Activated T-cell treated with anti-CD3 and anti-CD28 coated beads, Interleukin-2, amount 50 U/mL, for 48 hours (primary cell): ENCODE measurements at regions not wholly inside any gene's neighbourhood (a gene's known extent, or its start where the extent isn't known, plus 50 kb on each side); places are given as distances from the start of the nearest gene placed in this dataset.
"Not testable (repeated sequence)": the region's sequence is repeated elsewhere in the genome, so short reads cannot be mapped to it uniquely, and the experiment has no call there.

Experiments
- DNase-seq, 2 experiments: peaks; one replicate each; pipeline ENCODE4 v3.0.0-alpha.2; 2020

- no peak for DNase-seq
Observed at GRCh38 chr11:110347660-110348059, 51.2 kb upstream of the RDX start.

GRCh38 chr11:110349138-110349996, 53.0 kb upstream of the RDX start:
- peak; percentile 85 to 86 for DNase-seq

DNA sequence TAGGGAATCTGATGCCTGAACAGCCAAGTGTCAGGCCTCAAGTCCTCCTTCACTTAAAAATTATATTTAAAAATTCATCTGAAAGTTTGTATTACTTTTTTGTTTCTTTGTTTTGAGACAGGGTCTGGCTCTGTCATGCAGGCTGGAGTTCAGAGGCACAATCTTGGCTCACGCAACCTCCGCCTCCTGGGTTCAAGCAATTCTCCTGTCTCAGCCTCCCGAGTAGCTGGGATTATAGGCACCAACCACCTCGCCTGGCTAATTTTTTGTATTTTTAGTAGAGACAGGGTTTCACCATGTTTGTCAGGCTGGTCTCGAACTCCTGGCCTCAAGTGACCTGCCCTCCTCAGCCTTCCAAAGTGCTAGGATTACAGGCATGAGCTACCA, 53.6 kb upstream of the RDX start:
- not testable (repeated sequence) for DNase-seq

DNA sequence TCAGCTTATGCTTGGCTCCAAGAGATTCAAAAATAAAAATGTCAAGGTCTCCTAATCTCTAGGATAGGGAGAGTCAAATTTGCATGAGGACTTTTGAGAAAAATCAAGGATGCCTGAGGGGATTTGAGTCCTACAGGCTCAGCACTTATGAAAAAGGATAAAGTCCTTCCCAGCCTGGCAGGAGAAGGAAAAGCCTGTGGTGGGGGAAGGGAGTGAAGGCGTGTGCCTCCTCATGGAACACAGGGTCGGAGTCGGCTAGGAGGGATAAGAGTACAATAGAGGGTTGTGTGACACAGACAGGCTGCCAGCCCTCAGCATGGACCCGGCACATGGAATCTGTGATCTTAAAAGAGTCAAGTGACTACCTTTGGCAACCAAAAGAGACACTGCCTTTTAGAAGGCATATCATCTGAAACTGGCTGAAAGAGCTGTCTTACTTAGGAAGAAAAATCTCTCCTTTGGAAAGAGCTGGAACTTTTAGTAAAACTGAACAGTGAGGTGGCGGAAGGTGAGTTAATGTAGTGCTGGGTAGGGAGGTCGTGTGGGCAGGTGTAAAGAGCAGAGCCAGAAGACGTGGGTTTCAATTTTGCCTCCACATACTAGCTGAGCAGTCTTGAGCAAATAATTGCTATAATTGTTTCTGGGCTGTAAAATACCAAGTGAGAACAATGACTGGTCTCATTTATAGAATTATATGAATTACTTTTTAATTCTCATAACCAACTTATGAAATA, 58.8 kb upstream of the RDX start:
- no peak for DNase-seq

DNA sequence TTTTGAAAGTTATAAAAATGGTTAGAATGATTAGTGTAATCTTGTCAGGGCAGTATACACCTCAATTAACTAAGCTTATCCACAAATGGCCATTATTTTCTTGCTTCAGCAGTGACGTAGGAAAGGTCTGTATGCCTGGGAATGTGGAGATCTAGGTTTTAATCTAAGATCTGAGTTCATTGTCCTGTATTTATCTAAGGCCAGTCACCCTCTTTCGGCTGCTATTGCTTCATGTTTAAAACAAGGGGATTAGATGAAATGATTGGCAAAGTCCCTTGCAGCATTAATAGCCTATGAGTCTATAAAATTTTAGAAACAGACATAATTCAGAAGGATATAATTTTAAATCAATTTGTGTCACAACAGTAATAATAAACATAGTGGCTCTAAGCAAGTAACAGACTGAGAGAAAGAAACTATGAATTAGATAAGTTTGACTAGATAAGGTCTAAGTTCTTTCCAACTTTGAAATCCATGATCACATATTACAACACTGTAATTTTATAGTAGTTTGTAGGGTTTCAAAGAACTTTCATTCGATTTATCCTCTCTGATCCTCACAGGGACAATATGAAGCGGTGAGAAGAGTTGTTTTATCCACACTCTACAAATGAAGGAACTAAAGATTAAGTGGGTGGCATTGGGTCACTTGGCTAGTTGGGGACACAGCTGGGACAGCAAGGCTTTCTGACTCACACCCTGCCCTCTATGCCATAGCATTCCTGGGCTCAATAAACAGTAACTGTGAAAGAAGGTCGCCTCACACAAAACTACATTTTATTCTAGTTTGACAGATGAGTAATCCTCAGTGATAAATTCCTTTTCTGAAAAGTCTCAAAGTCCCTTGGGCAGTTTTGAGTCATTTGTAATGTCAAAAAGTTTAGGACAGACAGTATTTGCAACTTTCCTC, 60.6 kb upstream of the RDX start:
- DNase-seq, result no peak

- DNase-seq, result no peak
Observed at GRCh38 chr11:110358336-110358735, 61.9 kb upstream of the RDX start.

- DNase-seq, result not testable (repeated sequence)
Observed at GRCh38 chr11:110360781-110361408, 64.5 kb upstream of the RDX start.

- DNase-seq, result no peak
Observed at GRCh38 chr11:110362971-110363509, 66.6 kb upstream of the RDX start.

GRCh38 chr11:110366291-110366690, 63.5 kb upstream of the FDX1 start:
- no peak for DNase-seq

- DNase-seq, result no peak
Observed at GRCh38 chr11:110367571-110367970, 62.2 kb upstream of the FDX1 start.

DNA sequence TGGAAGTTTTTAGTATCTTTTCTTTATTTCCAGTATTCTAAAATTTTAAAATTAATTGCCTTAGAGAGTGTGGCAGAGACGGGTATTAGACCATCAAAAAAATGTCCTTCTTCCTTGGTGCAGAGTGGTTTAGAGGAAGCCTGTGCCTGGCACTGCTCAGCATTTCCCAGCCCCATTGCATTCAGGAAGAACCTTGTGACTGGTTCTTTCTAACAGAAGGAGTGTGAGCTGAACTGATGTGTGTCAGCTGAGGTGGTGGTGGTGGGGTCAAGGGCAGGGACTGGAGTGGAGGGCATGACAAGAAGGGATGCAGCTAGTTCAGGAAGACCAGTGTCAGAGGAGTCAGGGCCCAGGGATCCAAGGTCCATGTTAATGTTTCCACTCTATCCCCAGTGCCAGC, 58.7 kb upstream of the FDX1 start:
- DNase-seq, result no peak

- DNase-seq, result peak; percentile 49 to 54
Observed at GRCh38 chr11:110373051-110373702, 56.6 kb upstream of the FDX1 start.

DNA sequence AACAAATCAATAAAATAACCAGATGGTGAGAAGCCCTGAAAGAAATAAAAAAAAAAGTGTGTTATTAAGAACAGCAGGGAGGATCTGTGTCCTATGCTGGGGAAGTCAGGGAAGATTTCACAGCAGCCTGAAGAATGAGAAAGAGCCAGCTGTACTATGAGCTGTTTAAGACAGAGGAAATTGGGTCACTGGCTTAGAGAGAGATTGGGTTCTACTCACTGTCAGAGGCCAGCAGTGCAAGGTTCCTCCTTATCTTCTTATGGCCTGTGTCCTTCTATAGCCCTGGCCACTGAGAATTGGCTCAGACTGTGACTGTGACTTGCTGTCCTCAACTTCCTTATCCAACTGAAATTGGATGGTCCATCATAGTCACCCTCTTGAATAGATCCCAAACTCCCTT, 54.8 kb upstream of the FDX1 start:
- no peak for DNase-seq

- no peak for DNase-seq
Observed at GRCh38 chr11:110375351-110375750, 54.4 kb upstream of the FDX1 start.

DNA sequence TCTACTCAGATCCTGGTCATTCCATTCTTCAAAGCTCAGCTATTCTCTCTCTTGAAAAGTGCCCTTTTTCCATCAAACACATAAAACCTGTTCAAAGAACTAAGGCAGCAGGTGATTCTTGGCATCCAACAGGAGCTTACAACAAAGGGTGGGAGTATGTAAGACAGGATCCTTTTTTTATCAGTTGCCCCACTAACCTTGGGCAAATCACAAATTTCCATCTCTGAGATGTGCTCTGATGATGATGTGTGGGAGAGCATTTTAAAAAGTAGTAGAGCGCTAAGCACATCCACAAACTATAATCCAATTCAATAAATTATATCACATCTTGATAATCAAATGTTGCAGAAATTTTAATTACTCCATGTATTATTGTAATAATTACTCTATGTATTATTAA, 53.7 kb upstream of the FDX1 start:
- DNase-seq, result no peak

- peak; percentile 38 to 41 for DNase-seq
Observed at GRCh38 chr11:110376711-110377324, 52.9 kb upstream of the FDX1 start.

- DNase-seq, result no peak
Observed at GRCh38 chr11:110377434-110377833, 52.3 kb upstream of the FDX1 start.

DNA sequence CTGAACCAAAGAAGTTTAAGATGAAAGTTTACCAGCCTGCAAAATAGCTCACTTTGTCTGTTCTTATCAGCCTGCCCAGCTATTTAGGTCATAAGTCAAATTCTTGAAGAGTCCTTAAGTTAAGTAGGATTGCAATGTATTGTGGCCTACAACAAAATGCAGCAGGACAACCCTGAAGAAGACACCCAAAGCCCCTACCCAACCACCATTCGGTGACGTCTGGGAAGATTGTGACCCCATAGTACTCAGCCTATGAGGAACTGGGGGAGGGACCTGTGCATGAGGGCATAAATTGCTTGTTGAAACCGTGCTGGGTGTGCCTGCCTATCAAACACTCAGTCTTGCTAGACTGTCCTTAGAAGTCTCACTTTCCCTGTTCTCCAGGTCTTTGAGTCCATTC, 50.5 kb upstream of the FDX1 start:
- no peak for DNase-seq

- DNase-seq, result no peak
Observed at GRCh38 chr11:110379936-110380335, 49.8 kb upstream of the FDX1 start.
